ENCODE measurements at regions not wholly inside any gene's neighbourhood (a gene's known extent, or its start where the extent isn't known, plus 50 kb on each side); places are given as distances from the start of the nearest gene placed in this dataset.

DNA sequence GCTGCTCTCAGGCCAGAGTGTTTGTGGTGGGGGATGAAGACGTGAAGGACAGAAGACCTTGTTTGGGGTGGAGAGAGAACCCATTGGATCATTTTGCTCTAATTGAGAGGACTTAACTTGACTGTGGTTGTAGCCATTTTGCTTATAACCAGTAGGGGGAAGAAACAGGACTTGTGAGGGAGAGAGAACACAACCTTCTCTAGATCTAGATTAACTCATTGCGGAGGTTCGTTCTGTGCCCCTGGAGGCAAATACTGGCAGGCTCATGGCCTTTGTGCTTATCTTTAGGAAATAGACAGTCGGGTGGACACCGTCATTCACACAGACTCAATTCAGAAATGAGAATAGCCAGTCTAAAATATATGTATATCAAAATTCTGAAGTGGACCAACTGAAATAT is 147.0 kb upstream of the LHCGR start:
- 83% methylated on average over 1 of the region's 5 CpGs for WGBS (ENCODE audit: insufficient coverage)
- Histone ChIP-seq H3K9me3 (replicated peaks in 1 of 2; ENCODE audit: control insufficient read depth in 1 of 2, insufficient read depth in 1 of 2, low read length in 2 of 2) (no peaks in the 10 kb centered on the region), H3K9ac (ENCODE audit: insufficient read depth, low read length, poor library complexity, severe bottlenecking) (no peak overlapping the region), H3K36me3 (replicated peaks in 1 of 2; ENCODE audit: control insufficient read depth in 1 of 2, insufficient read depth in 2 of 2, low read length in 2 of 2) (no peaks in the 10 kb centered on the region), H3K27ac (ENCODE audit: low read depth in 1 of 2, low read length in 2 of 2) (no peak overlapping the region), H3K4me2 (replicated peaks; ENCODE audit: extremely low read depth, low read length, poor library complexity, severe bottlenecking) (no peak overlapping the region), H3K79me2 (ENCODE audit: insufficient read depth, low read length) (no peaks in the 10 kb centered on the region), H4K20me1 (ENCODE audit: insufficient read depth, low read length) (no peaks in the 10 kb centered on the region), H3K4me3 (replicated peaks in 1 of 3; ENCODE audit: low read depth in 2 of 3, low read length in 3 of 3) (no peak overlapping the region), H3K4me1 (ENCODE audit: control insufficient read depth in 1 of 2, insufficient read depth in 2 of 2, low read length in 2 of 2) (no peaks in the 10 kb centered on the region), H3K27me3 (ENCODE audit: control insufficient read depth in 2 of 2, insufficient read depth in 2 of 2, low read length in 2 of 2) (no peaks in the 10 kb centered on the region), H2AFZ (ENCODE audit: insufficient read depth, low read depth, low read length, poor library complexity, severe bottlenecking) (no peak overlapping the region)
- Mint-ChIP-seq H3K27ac (no peak overlapping the region), H3K9me3 (peaks cover 0 to 14% (median 5%) of the 10 kb centered on the region in 7 donors), H3K4me1 (no peaks in the 10 kb centered on the region), H3K27me3 (ENCODE audit: low read depth in 3 of 3) (peaks cover under 1 to 3% (median 3%) of the 10 kb centered on the region in 3 donors), H3K4me3 (no peak overlapping the region), H3K36me3 (no peaks in the 10 kb centered on the region)
- DNase-seq: no peak
- TF ChIP-seq, protein P1, sequence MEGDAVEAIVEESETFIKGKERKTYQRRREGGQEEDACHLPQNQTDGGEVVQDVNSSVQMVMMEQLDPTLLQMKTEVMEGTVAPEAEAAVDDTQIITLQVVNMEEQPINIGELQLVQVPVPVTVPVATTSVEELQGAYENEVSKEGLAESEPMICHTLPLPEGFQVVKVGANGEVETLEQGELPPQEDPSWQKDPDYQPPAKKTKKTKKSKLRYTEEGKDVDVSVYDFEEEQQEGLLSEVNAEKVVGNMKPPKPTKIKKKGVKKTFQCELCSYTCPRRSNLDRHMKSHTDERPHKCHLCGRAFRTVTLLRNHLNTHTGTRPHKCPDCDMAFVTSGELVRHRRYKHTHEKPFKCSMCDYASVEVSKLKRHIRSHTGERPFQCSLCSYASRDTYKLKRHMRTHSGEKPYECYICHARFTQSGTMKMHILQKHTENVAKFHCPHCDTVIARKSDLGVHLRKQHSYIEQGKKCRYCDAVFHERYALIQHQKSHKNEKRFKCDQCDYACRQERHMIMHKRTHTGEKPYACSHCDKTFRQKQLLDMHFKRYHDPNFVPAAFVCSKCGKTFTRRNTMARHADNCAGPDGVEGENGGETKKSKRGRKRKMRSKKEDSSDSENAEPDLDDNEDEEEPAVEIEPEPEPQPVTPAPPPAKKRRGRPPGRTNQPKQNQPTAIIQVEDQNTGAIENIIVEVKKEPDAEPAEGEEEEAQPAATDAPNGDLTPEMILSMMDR (IDR thresholded peaks at IDR 0.05): no peak
- intact Hi-C loops (cut with micrococcal nuclease): no loop called here

DNA sequence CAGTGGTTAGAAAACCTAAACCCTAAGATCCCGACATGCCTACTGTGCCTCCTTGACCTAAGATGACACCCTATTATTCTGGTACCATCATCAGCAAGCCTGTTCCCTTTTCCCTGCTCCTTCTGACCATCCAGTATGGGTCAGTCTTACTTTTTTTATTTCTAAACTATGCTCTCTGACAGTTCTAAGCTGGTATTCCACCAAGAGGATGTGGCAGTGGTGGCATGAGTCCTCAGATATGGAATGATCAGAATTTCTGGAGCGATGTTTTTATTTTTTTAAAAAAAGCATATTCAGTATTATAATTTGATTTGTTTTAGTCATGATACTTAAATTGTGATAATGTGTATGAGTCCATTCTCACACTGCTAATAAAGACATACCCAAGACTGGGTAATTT is 145.9 kb upstream of the LHCGR start:
- no peak overlapping the region for H3K4me2 ChIP-seq (replicated peaks; ENCODE audit: extremely low read depth, low read length, poor library complexity, severe bottlenecking)
- no peaks in the 10 kb centered on the region for H3K79me2 ChIP-seq (ENCODE audit: insufficient read depth, low read length)
- Mint-ChIP-seq H3K4me3 (no peak overlapping the region), H3K27ac (no peak overlapping the region), H3K9me3 (peaks cover 0 to 17% (median 5%) of the 10 kb centered on the region in 7 donors), H3K36me3 (no peaks in the 10 kb centered on the region), H3K4me1 (no peaks in the 10 kb centered on the region), H3K27me3 (ENCODE audit: low read depth in 3 of 3) (peaks cover 0 to 3% (median 3%) of the 10 kb centered on the region in 3 donors)
- H3K36me3 ChIP-seq (replicated peaks in 1 of 2; ENCODE audit: control insufficient read depth in 1 of 2, insufficient read depth in 2 of 2, low read length in 2 of 2): no peaks in the 10 kb centered on the region
- no peaks in the 10 kb centered on the region for H3K27me3 ChIP-seq (ENCODE audit: control insufficient read depth in 2 of 2, insufficient read depth in 2 of 2, low read length in 2 of 2)
- no peaks in the 10 kb centered on the region for H4K20me1 ChIP-seq (ENCODE audit: insufficient read depth, low read length)
- H3K4me3 ChIP-seq (replicated peaks in 1 of 3; ENCODE audit: low read depth in 2 of 3, low read length in 3 of 3): no peak overlapping the region
- no peak for DNase-seq
- intact Hi-C loops (cut with micrococcal nuclease): no loop called here
- H2AFZ ChIP-seq (ENCODE audit: insufficient read depth, low read depth, low read length, poor library complexity, severe bottlenecking): no peak overlapping the region
- TF ChIP-seq, protein P1 (IDR thresholded peaks at IDR 0.05): no peak
- H3K9me3 ChIP-seq (replicated peaks in 1 of 2; ENCODE audit: control insufficient read depth in 1 of 2, insufficient read depth in 1 of 2, low read length in 2 of 2): no peaks in the 10 kb centered on the region
- no peaks in the 10 kb centered on the region for H3K4me1 ChIP-seq (ENCODE audit: control insufficient read depth in 1 of 2, insufficient read depth in 2 of 2, low read length in 2 of 2)
- WGBS (ENCODE audit: insufficient coverage): 100% methylated on average over 1 of the region's 2 CpGs
- no peak overlapping the region for H3K9ac ChIP-seq (ENCODE audit: insufficient read depth, low read length, poor library complexity, severe bottlenecking)
- H3K27ac ChIP-seq (ENCODE audit: low read depth in 1 of 2, low read length in 2 of 2): no peak overlapping the region

All from CD14-positive monocyte (primary cell).